Vagina (tissue), 2 donors: ENCODE measurements at regions not wholly inside any gene's neighbourhood (a gene's known extent, or its start where the extent isn't known, plus 50 kb on each side); places are given as distances from the start of the nearest gene placed in this dataset.

Experiments
- POLR2A ChIP-seq, 2 donors: fragments of 450-650 bp; IDR thresholded peaks; one replicate each; pipeline ENCODE4 v1.6.1; 2017; ENCODE audit warnings: antibody characterized with exemption in 2 of 2, mild to moderate bottlenecking in 2 of 2, moderate library complexity in 2 of 2
- TF ChIP-seq, protein P1 (sequence below), 3 experiments: fragments of 450-650 bp in 2 of 3; fragments of 200-600 bp in 1 of 3; sonication (generic) in 1 of 3; IDR thresholded peaks; one replicate each; pipeline ENCODE4 v1.5.1; 2017 to 2019; ENCODE audit warnings: antibody characterized with exemption in 3 of 3, mild to moderate bottlenecking in 2 of 3, moderate library complexity in 2 of 3

DNA sequence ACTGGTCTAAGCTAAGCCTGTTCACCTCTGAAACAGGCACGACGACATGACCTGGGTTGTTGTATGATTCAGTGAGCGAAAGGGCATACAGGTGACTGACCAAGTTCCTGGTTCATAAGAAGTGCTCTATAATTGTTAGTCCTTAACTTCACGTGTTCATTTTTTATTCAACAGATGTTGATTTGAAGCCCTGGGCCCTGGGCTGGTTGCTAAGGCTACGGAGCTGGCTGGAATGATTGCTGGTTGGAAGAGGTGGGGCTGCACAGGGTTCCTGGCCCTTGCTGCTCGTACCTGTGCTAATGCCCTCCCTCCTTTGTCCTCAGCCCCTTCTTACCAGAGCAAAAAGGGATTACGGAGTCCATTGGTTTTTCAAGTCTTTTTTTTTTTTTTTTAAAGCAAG, 111.3 kb upstream of the CSF3R start:
- TF ChIP-seq, protein P1, sequence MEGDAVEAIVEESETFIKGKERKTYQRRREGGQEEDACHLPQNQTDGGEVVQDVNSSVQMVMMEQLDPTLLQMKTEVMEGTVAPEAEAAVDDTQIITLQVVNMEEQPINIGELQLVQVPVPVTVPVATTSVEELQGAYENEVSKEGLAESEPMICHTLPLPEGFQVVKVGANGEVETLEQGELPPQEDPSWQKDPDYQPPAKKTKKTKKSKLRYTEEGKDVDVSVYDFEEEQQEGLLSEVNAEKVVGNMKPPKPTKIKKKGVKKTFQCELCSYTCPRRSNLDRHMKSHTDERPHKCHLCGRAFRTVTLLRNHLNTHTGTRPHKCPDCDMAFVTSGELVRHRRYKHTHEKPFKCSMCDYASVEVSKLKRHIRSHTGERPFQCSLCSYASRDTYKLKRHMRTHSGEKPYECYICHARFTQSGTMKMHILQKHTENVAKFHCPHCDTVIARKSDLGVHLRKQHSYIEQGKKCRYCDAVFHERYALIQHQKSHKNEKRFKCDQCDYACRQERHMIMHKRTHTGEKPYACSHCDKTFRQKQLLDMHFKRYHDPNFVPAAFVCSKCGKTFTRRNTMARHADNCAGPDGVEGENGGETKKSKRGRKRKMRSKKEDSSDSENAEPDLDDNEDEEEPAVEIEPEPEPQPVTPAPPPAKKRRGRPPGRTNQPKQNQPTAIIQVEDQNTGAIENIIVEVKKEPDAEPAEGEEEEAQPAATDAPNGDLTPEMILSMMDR (IDR thresholded peaks at IDR 0.05) = no peak
- TF ChIP-seq POLR2A (IDR thresholded peaks at IDR 0.05) = no peak
